ENCODE measurements at regions not wholly inside any gene's neighbourhood (a gene's known extent, or its start where the extent isn't known, plus 50 kb on each side); places are given as distances from the start of the nearest gene placed in this dataset.

DNA sequence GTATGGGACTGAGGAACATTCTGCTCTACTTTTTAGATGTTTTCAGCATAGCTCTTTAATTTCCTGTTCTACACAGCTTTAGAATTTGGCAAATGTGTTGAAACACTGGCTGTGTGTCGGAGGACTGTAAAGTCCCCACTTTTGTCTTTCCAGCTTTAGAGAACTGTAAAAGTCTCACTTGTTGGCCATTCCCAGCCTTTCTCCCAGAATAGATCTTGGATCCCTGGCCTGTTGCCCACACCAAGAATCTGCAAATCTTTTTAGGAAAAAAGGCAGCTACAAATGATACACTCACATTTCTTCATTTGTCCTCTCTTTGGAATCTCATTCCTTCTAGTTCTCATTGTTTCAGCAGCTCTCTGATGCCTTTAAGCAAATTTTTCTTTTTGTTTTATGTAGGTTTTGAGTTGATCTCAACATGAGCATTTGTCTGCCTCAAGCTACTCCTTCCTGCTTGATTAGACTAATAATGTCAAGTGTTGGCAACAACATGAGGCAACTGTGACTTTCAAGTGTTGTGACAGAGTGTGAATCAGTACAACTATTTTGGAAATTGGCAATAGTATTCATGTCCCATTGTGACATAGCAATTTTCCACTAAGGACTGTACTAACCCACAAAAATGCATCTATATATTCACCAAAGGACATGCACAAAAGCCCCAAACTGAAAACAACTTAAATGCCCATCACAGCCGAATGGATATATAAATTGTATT lies 610.8 kb downstream of the EPHA4 start (continued):
- TF ChIP-seq, protein P1, sequence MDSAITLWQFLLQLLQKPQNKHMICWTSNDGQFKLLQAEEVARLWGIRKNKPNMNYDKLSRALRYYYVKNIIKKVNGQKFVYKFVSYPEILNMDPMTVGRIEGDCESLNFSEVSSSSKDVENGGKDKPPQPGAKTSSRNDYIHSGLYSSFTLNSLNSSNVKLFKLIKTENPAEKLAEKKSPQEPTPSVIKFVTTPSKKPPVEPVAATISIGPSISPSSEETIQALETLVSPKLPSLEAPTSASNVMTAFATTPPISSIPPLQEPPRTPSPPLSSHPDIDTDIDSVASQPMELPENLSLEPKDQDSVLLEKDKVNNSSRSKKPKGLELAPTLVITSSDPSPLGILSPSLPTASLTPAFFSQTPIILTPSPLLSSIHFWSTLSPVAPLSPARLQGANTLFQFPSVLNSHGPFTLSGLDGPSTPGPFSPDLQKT (IDR thresholded peaks at IDR 0.05; ENCODE audit: borderline replicate concordance, low read depth, low read length) = no peak
- TF ChIP-seq ZNF544 (tag by site-specific recombination; IDR thresholded peaks at IDR 0.05) (no peak), SP3 (tag by site-specific recombination; IDR thresholded peaks at IDR 0.05) (no peak), ZNF791 (tag by site-specific recombination; IDR thresholded peaks at IDR 0.05) (no peak), ZNF23 (tag by site-specific recombination; IDR thresholded peaks at IDR 0.05; ENCODE audit: borderline replicate concordance) (no peak), ZNF292 (tag by site-specific recombination; IDR thresholded peaks at IDR 0.05; ENCODE audit: borderline replicate concordance, low read depth) (no peak), GLIS1 (tag by site-specific recombination; IDR thresholded peaks at IDR 0.05) (no peak), ZNF335 (tag by site-specific recombination; conservative IDR thresholded peaks at IDR 0.05) (no peak)
- TF ChIP-seq, protein P2, sequence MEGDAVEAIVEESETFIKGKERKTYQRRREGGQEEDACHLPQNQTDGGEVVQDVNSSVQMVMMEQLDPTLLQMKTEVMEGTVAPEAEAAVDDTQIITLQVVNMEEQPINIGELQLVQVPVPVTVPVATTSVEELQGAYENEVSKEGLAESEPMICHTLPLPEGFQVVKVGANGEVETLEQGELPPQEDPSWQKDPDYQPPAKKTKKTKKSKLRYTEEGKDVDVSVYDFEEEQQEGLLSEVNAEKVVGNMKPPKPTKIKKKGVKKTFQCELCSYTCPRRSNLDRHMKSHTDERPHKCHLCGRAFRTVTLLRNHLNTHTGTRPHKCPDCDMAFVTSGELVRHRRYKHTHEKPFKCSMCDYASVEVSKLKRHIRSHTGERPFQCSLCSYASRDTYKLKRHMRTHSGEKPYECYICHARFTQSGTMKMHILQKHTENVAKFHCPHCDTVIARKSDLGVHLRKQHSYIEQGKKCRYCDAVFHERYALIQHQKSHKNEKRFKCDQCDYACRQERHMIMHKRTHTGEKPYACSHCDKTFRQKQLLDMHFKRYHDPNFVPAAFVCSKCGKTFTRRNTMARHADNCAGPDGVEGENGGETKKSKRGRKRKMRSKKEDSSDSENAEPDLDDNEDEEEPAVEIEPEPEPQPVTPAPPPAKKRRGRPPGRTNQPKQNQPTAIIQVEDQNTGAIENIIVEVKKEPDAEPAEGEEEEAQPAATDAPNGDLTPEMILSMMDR (tag by site-specific recombination; IDR thresholded peaks at IDR 0.05) = no peak

DNA sequence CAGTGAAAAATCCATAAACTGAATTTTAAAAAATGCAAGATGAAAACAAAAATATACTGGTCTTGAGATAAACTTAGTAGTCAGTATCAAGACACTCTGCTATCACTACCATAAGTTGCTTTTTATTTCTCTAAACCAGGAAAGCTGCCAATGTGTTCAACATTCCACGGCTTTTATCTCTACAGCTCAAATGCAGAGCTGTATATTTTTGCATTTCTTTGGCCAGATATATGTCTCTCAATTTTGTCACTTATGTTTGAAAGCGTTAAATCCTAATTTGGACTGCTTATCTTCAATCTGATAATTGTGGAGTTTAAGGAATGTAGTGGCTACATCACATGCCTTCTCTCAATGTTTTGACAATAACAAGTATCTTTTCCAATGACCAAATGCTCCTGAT lies 609.5 kb downstream of the EPHA4 start:
- TF ChIP-seq ZNF654 (tag by site-specific recombination; IDR thresholded peaks at IDR 0.05; ENCODE audit: low read depth) (no peak), ZXDB (tag by site-specific recombination; IDR thresholded peaks at IDR 0.05) (no peak), ZNF473 (tag by site-specific recombination; IDR thresholded peaks at IDR 0.05) (no peak), MZF1 (tag by site-specific recombination; IDR thresholded peaks at IDR 0.05; ENCODE audit: borderline replicate concordance) (no peak)
- TF ChIP-seq, protein P3, sequence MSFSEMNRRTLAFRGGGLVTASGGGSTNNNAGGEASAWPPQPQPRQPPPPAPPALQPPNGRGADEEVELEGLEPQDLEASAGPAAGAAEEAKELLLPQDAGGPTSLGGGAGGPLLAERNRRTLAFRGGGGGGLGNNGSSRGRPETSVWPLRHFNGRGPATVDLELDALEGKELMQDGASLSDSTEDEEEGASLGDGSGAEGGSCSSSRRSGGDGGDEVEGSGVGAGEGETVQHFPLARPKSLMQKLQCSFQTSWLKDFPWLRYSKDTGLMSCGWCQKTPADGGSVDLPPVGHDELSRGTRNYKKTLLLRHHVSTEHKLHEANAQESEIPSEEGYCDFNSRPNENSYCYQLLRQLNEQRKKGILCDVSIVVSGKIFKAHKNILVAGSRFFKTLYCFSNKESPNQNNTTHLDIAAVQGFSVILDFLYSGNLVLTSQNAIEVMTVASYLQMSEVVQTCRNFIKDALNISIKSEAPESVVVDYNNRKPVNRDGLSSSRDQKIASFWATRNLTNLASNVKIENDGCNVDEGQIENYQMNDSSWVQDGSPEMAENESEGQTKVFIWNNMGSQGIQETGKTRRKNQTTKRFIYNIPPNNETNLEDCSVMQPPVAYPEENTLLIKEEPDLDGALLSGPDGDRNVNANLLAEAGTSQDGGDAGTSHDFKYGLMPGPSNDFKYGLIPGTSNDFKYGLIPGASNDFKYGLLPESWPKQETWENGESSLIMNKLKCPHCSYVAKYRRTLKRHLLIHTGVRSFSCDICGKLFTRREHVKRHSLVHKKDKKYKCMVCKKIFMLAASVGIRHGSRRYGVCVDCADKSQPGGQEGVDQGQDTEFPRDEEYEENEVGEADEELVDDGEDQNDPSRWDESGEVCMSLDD (tag by site-specific recombination; IDR thresholded peaks at IDR 0.05) = no peak
- H3K9me3 ChIP-seq (ENCODE audit: control insufficient read depth, insufficient read depth, low read depth, low read length) = no peaks in the 10 kb centered on the region
- POLR2A ChIA-PET = no interaction called here
- CTCF ChIA-PET = interaction anchor here (0.6 kb wide), 1 partner anchor 873 kb away, joined by 3 read pairs; no protein-coding TSS in a partner anchor
- no peaks in the 10 kb centered on the region for H3K36me3 ChIP-seq (ENCODE audit: control insufficient read depth in 2 of 2, insufficient read depth in 1 of 2, low read length in 2 of 2)
- H3K27ac ChIP-seq (ENCODE audit: extremely low read depth, low read depth, low read length) = no peak overlapping the region
- no peak overlapping the region for H3K4me3 ChIP-seq (ENCODE audit: low read depth, low read length)
- H3K4me1 ChIP-seq (ENCODE audit: control insufficient read depth, insufficient read depth, low read length) = no peaks in the 10 kb centered on the region

DNA sequence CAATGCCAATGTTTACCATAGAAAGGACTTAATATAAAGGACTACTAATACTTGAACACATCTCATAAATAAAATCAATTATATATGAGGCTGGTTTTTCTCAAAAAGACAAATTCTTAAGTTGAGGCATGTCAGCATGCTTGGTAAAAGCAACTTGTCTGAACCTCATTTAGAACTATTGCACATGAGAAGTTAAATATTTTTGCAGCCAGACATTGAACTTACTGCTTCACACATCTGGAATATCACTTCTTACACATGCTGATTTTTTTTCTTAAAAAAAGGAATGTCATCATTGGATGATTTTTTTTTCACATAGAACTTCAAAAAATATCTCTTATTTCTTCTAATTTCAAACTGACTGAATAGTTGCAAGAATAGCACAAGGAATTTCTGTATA lies 609.0 kb downstream of the EPHA4 start:
- Histone ChIP-seq H3K4me1 (ENCODE audit: control insufficient read depth, insufficient read depth, low read length) (no peaks in the 10 kb centered on the region), H3K9me3 (ENCODE audit: control insufficient read depth, insufficient read depth, low read depth, low read length) (no peaks in the 10 kb centered on the region), H3K27ac (ENCODE audit: extremely low read depth, low read depth, low read length) (no peak overlapping the region), H3K36me3 (ENCODE audit: control insufficient read depth in 2 of 2, insufficient read depth in 1 of 2, low read length in 2 of 2) (no peaks in the 10 kb centered on the region), H3K4me3 (ENCODE audit: low read depth, low read length) (no peak overlapping the region)
- ChIA-PET CTCF (no interaction called here), POLR2A (no interaction called here)
- TF ChIP-seq ZNF391 (tag by site-specific recombination; IDR thresholded peaks at IDR 0.05; ENCODE audit: borderline replicate concordance, low read depth) (no peak), ZNF416 (tag by site-specific recombination; IDR thresholded peaks at IDR 0.05) (no peak), ZNF660 (tag by site-specific recombination; IDR thresholded peaks at IDR 0.05) (no peak), ZNF174 (tag by site-specific recombination; IDR thresholded peaks at IDR 0.05) (no peak), YY1 (tag by site-specific recombination; IDR thresholded peaks at IDR 0.05) (no peak), ZNF23 (tag by site-specific recombination; IDR thresholded peaks at IDR 0.05; ENCODE audit: borderline replicate concordance) (no peak), ZNF776 (tag by site-specific recombination; IDR thresholded peaks at IDR 0.05; ENCODE audit: borderline replicate concordance) (no peak)
- TF ChIP-seq, protein P4, sequence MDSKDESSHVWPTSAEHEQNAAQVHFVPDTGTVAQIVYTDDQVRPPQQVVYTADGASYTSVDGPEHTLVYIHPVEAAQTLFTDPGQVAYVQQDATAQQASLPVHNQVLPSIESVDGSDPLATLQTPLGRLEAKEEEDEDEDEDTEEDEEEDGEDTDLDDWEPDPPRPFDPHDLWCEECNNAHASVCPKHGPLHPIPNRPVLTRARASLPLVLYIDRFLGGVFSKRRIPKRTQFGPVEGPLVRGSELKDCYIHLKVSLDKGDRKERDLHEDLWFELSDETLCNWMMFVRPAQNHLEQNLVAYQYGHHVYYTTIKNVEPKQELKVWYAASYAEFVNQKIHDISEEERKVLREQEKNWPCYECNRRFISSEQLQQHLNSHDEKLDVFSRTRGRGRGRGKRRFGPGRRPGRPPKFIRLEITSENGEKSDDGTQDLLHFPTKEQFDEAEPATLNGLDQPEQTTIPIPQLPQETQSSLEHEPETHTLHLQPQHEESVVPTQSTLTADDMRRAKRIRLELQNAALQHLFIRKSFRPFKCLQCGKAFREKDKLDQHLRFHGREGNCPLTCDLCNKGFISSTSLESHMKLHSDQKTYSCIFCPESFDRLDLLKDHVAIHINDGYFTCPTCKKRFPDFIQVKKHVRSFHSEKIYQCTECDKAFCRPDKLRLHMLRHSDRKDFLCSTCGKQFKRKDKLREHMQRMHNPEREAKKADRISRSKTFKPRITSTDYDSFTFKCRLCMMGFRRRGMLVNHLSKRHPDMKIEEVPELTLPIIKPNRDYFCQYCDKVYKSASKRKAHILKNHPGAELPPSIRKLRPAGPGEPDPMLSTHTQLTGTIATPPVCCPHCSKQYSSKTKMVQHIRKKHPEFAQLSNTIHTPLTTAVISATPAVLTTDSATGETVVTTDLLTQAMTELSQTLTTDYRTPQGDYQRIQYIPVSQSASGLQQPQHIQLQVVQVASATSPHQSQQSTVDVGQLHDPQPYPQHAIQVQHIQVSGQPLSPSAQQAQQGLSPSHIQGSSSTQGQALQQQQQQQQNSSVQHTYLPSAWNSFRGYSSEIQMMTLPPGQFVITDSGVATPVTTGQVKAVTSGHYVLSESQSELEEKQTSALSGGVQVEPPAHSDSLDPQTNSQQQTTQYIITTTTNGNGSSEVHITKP (tag by site-specific recombination; IDR thresholded peaks at IDR 0.05) = no peak
- TF ChIP-seq, protein P5, sequence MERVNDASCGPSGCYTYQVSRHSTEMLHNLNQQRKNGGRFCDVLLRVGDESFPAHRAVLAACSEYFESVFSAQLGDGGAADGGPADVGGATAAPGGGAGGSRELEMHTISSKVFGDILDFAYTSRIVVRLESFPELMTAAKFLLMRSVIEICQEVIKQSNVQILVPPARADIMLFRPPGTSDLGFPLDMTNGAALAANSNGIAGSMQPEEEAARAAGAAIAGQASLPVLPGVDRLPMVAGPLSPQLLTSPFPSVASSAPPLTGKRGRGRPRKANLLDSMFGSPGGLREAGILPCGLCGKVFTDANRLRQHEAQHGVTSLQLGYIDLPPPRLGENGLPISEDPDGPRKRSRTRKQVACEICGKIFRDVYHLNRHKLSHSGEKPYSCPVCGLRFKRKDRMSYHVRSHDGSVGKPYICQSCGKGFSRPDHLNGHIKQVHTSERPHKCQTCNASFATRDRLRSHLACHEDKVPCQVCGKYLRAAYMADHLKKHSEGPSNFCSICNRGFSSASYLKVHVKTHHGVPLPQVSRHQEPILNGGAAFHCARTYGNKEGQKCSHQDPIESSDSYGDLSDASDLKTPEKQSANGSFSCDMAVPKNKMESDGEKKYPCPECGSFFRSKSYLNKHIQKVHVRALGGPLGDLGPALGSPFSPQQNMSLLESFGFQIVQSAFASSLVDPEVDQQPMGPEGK (tag by site-specific recombination; IDR thresholded peaks at IDR 0.05) = no peak
